DND-41 (cell line): ENCODE measurements at regions not wholly inside any gene's neighbourhood (a gene's known extent, or its start where the extent isn't known, plus 50 kb on each side); places are given as distances from the start of the nearest gene placed in this dataset.

Source experiments
- CTCF ChIP-seq: IDR thresholded peaks from 2 replicates; pipeline ENCODE4 v1.5.1; 2012; ENCODE audit warnings: borderline replicate concordance, low read length, moderate library complexity, mild to moderate bottlenecking; ENCODE audit not compliant: poor library complexity, severe bottlenecking; ENCODE audit errors: extremely low read depth
- EZH2 ChIP-seq: IDR thresholded peaks from 3 replicates; pipeline ENCODE4 v1.6.1; 2012; ENCODE audit warnings: borderline replicate concordance, low read depth, mild to moderate bottlenecking, moderate library complexity, low read length, inconsistent platforms; ENCODE audit not compliant: severe bottlenecking

- TF ChIP-seq CTCF, result no peak
- no peak for TF ChIP-seq EZH2
These were observed 186.9 kb upstream of the STAC start for GRCh38 chr3:36193448-36193847.
